ENCODE measurements at regions not wholly inside any gene's neighbourhood (a gene's known extent, or its start where the extent isn't known, plus 50 kb on each side); places are given as distances from the start of the nearest gene placed in this dataset.

DNA sequence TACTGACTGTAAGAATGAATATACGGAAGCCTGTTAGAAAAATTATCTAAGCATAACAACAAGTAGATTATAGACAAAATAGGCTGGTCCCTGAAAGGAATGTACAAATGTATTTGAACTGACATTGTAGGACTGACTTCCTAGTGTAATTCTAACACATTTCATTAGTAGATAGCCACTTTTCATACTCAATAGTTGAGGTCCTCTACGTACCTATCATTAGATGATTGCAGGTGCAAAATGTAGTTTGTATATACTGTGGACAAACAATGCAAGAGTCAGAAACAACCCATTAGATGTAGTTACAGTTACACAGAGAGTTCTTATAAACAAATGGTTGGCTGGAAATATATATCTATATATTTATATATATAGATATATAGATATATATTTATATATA, 402.3 kb upstream of the SLITRK6 start:
- TF ChIP-seq MYC (IDR thresholded peaks at IDR 0.05; ENCODE audit: low read depth, low read length) (no peak), POLR2A (IDR thresholded peaks at IDR 0.05; ENCODE audit: extremely low read depth, insufficient read length) (no peak)
- TF ChIP-seq, protein P1, sequence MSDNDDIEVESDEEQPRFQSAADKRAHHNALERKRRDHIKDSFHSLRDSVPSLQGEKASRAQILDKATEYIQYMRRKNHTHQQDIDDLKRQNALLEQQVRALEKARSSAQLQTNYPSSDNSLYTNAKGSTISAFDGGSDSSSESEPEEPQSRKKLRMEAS (IDR thresholded peaks at IDR 0.05; ENCODE audit: low read depth, low read length): no peak
- TF ChIP-seq, protein P2, sequence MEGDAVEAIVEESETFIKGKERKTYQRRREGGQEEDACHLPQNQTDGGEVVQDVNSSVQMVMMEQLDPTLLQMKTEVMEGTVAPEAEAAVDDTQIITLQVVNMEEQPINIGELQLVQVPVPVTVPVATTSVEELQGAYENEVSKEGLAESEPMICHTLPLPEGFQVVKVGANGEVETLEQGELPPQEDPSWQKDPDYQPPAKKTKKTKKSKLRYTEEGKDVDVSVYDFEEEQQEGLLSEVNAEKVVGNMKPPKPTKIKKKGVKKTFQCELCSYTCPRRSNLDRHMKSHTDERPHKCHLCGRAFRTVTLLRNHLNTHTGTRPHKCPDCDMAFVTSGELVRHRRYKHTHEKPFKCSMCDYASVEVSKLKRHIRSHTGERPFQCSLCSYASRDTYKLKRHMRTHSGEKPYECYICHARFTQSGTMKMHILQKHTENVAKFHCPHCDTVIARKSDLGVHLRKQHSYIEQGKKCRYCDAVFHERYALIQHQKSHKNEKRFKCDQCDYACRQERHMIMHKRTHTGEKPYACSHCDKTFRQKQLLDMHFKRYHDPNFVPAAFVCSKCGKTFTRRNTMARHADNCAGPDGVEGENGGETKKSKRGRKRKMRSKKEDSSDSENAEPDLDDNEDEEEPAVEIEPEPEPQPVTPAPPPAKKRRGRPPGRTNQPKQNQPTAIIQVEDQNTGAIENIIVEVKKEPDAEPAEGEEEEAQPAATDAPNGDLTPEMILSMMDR (IDR thresholded peaks at IDR 0.05; ENCODE audit: low read depth, low read length): no peak
- H3K4me3 ChIP-seq (ENCODE audit: low read depth, low read length): no peak overlapping the region
- no peak for DNase-seq (ENCODE audit: low read depth)

DNA sequence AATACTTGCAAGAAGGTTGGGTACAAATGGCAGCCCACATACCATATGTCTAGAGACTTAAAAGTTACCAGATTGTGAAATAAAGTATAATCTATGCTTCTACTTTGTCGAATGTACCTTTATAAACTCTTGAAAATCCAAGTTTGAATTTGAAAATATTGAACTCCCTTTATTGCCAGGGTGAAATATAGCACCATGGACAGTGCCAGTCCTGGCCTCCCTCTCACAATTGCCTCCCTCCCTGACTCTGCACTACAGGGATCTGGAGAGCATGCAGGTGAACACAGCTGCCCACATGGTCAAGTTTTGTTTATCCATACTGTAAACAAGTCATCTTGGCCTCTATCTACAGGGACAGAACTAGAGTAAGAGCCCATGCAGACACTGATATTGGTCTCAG, 394.1 kb upstream of the SLITRK6 start:
- peak; percentile 6 for DNase-seq (ENCODE audit: low read depth)
- TF ChIP-seq MYC (IDR thresholded peaks at IDR 0.05; ENCODE audit: low read depth, low read length) (no peak), POLR2A (IDR thresholded peaks at IDR 0.05; ENCODE audit: extremely low read depth, insufficient read length) (no peak)
- TF ChIP-seq, protein P2 (IDR thresholded peaks at IDR 0.05; ENCODE audit: low read depth, low read length): no peak
- TF ChIP-seq, protein P1 (IDR thresholded peaks at IDR 0.05; ENCODE audit: low read depth, low read length): no peak
- H3K4me3 ChIP-seq (ENCODE audit: low read depth, low read length): no peak overlapping the region

DNA sequence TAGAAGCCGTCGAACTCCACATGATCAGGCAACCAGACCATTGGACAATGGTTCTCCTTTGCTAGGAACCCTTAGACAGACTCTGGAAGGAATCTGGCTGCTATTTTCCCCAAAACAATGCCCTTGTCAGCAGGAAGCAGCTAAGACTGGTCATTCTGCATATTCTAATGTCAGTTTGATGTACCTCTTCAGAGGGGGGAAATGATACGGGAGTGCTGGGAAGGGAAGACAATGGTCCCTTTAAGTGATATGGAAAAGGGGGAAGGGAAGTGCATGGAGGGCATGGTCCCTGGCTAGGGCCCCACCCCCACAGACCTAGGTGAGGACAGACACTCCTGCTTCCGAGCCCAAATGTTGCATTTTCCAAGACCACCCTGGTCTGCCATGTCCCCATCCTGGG, 389.0 kb upstream of the SLITRK6 start:
- H3K4me3 ChIP-seq (ENCODE audit: low read depth, low read length): no peak overlapping the region
- TF ChIP-seq, protein P2 (IDR thresholded peaks at IDR 0.05; ENCODE audit: low read depth, low read length): no peak
- TF ChIP-seq, protein P1 (IDR thresholded peaks at IDR 0.05; ENCODE audit: low read depth, low read length): no peak
- TF ChIP-seq MYC (IDR thresholded peaks at IDR 0.05; ENCODE audit: low read depth, low read length) (no peak), POLR2A (IDR thresholded peaks at IDR 0.05; ENCODE audit: extremely low read depth, insufficient read length) (no peak)
- no peak for DNase-seq (ENCODE audit: low read depth)

DNA sequence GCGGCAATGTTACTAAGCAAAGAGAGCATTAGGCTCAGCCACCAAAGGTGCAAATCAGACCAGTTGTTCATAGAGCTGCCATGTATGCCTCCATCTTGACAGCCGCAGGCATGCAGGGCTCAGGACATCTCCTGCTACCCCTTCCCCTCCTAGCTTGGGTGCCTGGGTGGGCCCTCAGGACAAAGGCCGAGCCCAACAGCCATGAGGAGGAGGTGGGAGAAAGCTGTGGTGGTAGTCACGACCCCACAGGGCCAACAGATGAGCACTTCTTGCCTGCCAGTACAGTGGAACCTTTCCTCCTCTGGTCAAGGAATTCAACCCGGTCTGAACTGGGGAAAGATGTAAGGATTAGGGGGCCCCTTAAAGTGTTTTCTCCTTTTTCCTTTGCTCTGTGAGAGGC, 386.4 kb upstream of the SLITRK6 start:
- no peak for DNase-seq (ENCODE audit: low read depth)
- no peak overlapping the region for H3K4me3 ChIP-seq (ENCODE audit: low read depth, low read length)
- no peak for TF ChIP-seq POLR2A (IDR thresholded peaks at IDR 0.05; ENCODE audit: extremely low read depth, insufficient read length)
- TF ChIP-seq MYC (IDR thresholded peaks at IDR 0.05; ENCODE audit: low read depth, low read length): no peak
- TF ChIP-seq, protein P1 (IDR thresholded peaks at IDR 0.05; ENCODE audit: low read depth, low read length): no peak
- TF ChIP-seq, protein P2 (IDR thresholded peaks at IDR 0.05; ENCODE audit: low read depth, low read length): no peak

DNA sequence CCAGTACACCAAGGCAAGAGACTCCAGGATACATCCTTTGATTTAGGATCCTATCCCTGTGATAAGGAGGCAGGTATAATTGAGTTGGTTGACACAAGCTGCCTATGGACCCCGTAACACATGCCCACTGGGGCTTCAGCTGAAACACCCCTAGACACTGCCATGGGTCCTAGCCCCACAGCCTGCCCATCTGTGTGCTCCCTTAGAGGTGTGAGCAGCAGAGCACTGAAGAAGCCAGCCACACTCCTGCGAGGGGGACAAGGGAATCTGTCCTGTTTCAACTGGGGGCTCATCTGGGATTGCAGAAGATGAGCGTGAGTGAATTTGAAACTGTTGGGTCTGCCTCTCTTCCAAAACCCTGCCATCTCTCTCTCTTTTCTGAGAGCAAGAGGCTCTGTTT, 385.9 kb upstream of the SLITRK6 start:
- no peak for TF ChIP-seq MYC (IDR thresholded peaks at IDR 0.05; ENCODE audit: low read depth, low read length)
- TF ChIP-seq, protein P2 (IDR thresholded peaks at IDR 0.05; ENCODE audit: low read depth, low read length): no peak
- TF ChIP-seq POLR2A (IDR thresholded peaks at IDR 0.05; ENCODE audit: extremely low read depth, insufficient read length): no peak
- TF ChIP-seq, protein P1 (IDR thresholded peaks at IDR 0.05; ENCODE audit: low read depth, low read length): no peak
- H3K4me3 ChIP-seq (ENCODE audit: low read depth, low read length): no peak overlapping the region
- no peak for DNase-seq (ENCODE audit: low read depth)

DNA sequence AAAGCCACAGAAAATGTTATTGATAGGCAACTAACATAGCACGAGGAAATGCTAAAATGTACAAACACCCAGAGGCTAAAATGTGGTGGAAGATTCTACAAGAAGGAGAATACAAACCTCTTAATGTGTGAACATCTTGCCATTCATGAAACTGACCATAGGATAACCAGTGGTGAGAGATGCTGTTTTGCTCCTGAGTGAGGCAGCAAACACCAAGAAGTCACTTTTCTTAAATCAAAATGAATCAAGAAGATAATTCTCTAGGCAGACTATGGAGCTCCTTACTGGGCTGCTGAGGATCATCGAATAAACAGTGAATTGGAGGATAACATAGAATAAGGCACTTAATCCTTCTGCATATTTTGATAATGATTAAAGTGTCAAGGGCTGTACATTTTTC, 375.4 kb upstream of the SLITRK6 start:
- DNase-seq (ENCODE audit: low read depth): no peak
- no peak overlapping the region for H3K4me3 ChIP-seq (ENCODE audit: low read depth, low read length)
- TF ChIP-seq MYC (IDR thresholded peaks at IDR 0.05; ENCODE audit: low read depth, low read length) (no peak), POLR2A (IDR thresholded peaks at IDR 0.05; ENCODE audit: extremely low read depth, insufficient read length) (no peak)
- TF ChIP-seq, protein P1 (IDR thresholded peaks at IDR 0.05; ENCODE audit: low read depth, low read length): no peak

Measured in NB4 (cell line).